OCI-LY7 (cell line): ENCODE measurements at regions not wholly inside any gene's neighbourhood (a gene's known extent, or its start where the extent isn't known, plus 50 kb on each side); places are given as distances from the start of the nearest gene placed in this dataset.

Experiments used
- CTCF ChIP-seq: fragments of 200-600 bp; sonication (generic); conservative IDR thresholded peaks from 2 replicates; pipeline ENCODE4 v1.5.1; 2014; ENCODE audit warnings: mild to moderate bottlenecking, antibody characterized with exemption, low read length, moderate library complexity, mixed read lengths
- EZH2phosphoT487 ChIP-seq: fragments of 200-600 bp; sonication (generic); IDR thresholded peaks from 2 replicates; pipeline ENCODE4 v1.6.1; 2018; ENCODE audit warnings: low read depth, borderline replicate concordance, mild to moderate bottlenecking, mixed run types, antibody characterized with exemption, low read length, moderate library complexity, mixed read lengths

GRCh38 chr3:65039754-65040210, 352.0 kb upstream of the ADAMTS9 start:
- TF ChIP-seq CTCF (no peak), EZH2phosphoT487 (no peak)
